Gastroesophageal sphincter (tissue), 4 donors: ENCODE measurements at regions not wholly inside any gene's neighbourhood (a gene's known extent, or its start where the extent isn't known, plus 50 kb on each side); places are given as distances from the start of the nearest gene placed in this dataset.
"Not testable (repeated sequence)": the region's sequence is repeated elsewhere in the genome, so short reads cannot be mapped to it uniquely, and the experiment has no call there.

Experiments
- ATAC-seq: fragments of 150-250 bp; one replicate; pipeline ENCODE4 v1.9.1; 2016; ENCODE audit warnings: mild to moderate bottlenecking, moderate library complexity
- H3K27ac ChIP-seq, 4 donors: fragments of 200-600 bp; sonication (generic) in 3 of 4; 1 replicate in 3 of 4; 2 replicates in 1 of 4; pipeline ENCODE4 v1.5.1; 2016 to 2019
- H3K27me3 ChIP-seq: fragments of 200-600 bp; sonication (generic); one replicate; pipeline ENCODE4 v1.5.1; 2019
- H3K36me3 ChIP-seq, 2 donors: fragments of 200-600 bp; sonication (generic); one replicate each; pipeline ENCODE4 v1.5.1; 2019; ENCODE audit warnings: control low read depth in 1 of 2
- H3K4me1 ChIP-seq, 3 donors: fragments of 200-600 bp; sonication (generic); 1 replicate in 2 of 3; 2 replicates in 1 of 3; pipeline ENCODE4 v1.5.1; 2016 to 2019; ENCODE audit warnings: control low read depth in 2 of 3
- H3K4me3 ChIP-seq, 2 donors: fragments of 200-600 bp; sonication (generic); one replicate each; pipeline ENCODE4 v1.5.1; 2019; ENCODE audit warnings: mild to moderate bottlenecking in 1 of 2, moderate library complexity in 1 of 2
- H3K9me3 ChIP-seq, 3 donors: fragments of 200-600 bp; sonication (generic); one replicate each; pipeline ENCODE4 v1.5.1; 2017 to 2019; ENCODE audit warnings: control low read depth in 2 of 3
- CTCF ChIP-seq, 4 experiments: fragments of 200-600 bp in 2 of 4; fragments of 450-650 bp in 2 of 4; sonication (generic) in 1 of 4; IDR thresholded peaks; one replicate each; pipeline ENCODE4 v1.5.1; 2017 to 2019; ENCODE audit warnings: antibody characterized with exemption in 4 of 4, mild to moderate bottlenecking in 2 of 4, moderate library complexity in 2 of 4
- EP300 ChIP-seq: sonication (generic); formaldehyde crosslinking; IDR thresholded peaks from one replicate; pipeline ENCODE4 v1.6.1; 2017; ENCODE audit warnings: antibody characterized with exemption, mild to moderate bottlenecking
- POLR2A ChIP-seq, 2 donors: fragments of 450-650 bp; IDR thresholded peaks; one replicate each; pipeline ENCODE4 v1.6.1; 2017; ENCODE audit warnings: antibody characterized with exemption in 2 of 2, mild to moderate bottlenecking in 2 of 2, moderate library complexity in 1 of 2
- POLR2AphosphoS5 ChIP-seq: sonication (generic); formaldehyde crosslinking; IDR thresholded peaks from one replicate; pipeline ENCODE4 v1.6.1; 2017; ENCODE audit warnings: antibody characterized with exemption
- WGBS, 2 donors: methylation state at CpG; one replicate each; pipeline ENCODE4 v1.1.5; 2018; ENCODE audit warnings: low coverage in 1 of 2; 5-methylcytosine and 5-hydroxymethylcytosine counted together

DNA sequence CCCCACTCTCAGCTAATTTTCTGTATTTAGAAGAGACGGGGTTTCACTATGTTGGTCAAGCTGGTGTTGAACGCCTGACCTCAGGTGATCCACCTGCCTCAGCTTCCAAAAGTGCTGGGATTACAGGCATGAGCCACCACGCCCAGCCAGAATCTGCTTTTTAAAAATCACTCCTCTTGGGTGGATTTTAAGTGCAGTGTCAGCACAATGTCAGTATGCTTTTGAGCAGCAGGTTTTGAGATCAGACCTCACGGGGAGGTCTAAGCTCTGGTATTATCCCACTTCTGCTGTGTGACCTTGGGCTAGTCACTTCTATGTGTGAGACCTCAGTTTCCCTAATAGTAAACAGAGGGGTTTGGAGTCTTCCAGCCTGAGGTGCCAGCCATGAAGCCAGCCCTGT is 51.8 kb upstream of the GSC start:
- peaks cover 0 to under 1% (median 0%) of the 10 kb centered on the region in 3 donors for H3K4me1 ChIP-seq
- TF ChIP-seq POLR2A (IDR thresholded peaks at IDR 0.05) = no peak
- TF ChIP-seq CTCF (IDR thresholded peaks at IDR 0.05) = no peak
- no peak for TF ChIP-seq POLR2AphosphoS5
- TF ChIP-seq EP300 = no peak
- H3K9me3 ChIP-seq = peaks cover 0 to 8% (median 0%) of the 10 kb centered on the region in 3 donors
- H3K36me3 ChIP-seq = no peaks in the 10 kb centered on the region
- no peak overlapping the region for H3K27ac ChIP-seq
- no peak for ATAC-seq
- H3K4me3 ChIP-seq = no peak overlapping the region
- 88% methylated on average over 3 of the region's 4 CpGs; no CpG with 5 or more reads in 1 of the 2 donors for WGBS, 2 donors
- no peaks in the 10 kb centered on the region for H3K27me3 ChIP-seq

DNA sequence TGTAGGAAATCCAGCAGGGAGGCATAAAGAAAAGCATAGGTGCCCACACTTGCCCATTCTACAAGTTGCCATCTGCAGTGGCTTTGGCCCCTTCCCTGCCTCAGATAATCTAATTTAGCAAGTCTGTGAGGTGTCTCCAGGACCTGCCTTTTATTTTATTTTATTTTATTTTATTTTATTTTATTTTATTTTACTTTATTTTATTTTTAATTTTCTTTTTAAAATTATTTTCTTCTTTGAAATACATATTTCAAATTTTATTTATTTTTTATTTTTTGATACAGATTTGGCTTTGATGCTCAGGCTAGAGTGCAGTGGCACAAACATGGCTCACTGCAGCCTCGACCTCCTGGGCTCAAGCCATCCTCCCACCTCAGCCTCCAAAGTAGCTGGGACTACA is 51.0 kb upstream of the GSC start:
- WGBS, 2 donors = 100% methylated on average over 1 of the region's 1 CpG; no CpG with 5 or more reads in 1 of the 2 donors
- ATAC-seq, H3K4me1 ChIP-seq, H3K27ac ChIP-seq, H3K27me3 ChIP-seq, H3K36me3 ChIP-seq, H3K4me3 ChIP-seq, H3K9me3 ChIP-seq: not testable (repeated sequence)
